GM18508 (cell line): ENCODE measurements at regions not wholly inside any gene's neighbourhood (a gene's known extent, or its start where the extent isn't known, plus 50 kb on each side); places are given as distances from the start of the nearest gene placed in this dataset.

ENCODE experiments used
- ATAC-seq: cut with Tn5 transposase; IDR thresholded peaks from one replicate; pipeline ENCODE4 v1.9.1; 2021; ENCODE audit warnings: moderate number of reproducible peaks; ENCODE audit not compliant: insufficient read depth, unreplicated experiment

DNA sequence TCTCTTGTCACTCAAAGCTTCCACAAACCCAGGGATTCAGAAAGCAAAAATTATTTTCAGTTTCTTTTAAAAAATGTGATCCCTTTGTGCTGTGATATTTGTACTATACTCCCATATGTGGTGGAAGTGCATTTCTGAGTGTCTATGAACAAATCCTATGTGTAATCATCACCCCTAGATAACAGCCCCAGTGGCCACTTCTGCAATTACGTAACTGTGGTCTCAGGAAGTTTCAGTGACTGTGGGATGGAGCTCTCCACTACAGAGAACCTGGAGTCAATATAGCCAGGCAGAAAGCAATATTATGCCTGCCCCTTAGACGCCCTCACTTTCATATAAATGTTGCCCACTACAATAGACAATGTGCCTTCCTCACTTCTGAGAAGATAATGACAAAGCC, 1101.7 kb upstream of the GHITM start:
- ATAC-seq, result no peak

DNA sequence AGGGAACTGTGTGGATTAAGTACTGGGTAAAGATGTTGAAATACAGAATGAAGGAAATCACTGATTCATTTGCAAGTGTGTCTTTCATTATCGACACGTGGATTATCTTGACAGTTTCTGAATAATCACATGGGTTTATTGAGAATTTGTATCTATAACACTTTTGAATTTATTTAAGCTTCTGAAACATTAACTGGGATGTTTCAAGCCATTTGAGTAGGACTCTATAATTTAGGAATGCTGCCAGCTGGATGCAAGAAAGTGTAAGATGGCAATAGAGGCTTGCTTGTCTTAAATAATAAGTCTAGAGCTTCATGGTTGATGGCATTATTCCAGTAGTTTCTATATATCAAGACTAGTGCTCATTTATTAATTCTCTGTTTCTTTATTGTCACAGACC, 1100.7 kb upstream of the GHITM start:
- ATAC-seq, result no peak

DNA sequence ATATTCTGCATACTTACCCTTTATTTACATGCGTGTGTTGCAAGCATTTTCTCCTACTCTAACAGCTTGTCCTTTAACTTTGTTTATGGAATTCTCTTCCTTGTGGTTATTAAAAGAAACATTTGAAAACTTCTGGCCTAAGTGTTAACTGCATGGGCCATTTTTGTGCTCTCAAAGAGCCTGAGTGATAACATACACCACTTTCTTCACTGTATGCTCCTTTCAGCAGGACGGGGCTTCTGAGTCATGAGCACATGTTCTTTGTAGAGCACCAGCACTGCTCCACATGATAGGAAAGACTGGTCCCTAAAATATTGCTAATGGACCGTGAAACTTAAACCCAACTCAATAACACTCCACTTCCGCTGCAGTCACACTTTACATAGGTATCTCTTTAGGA, 1093.6 kb upstream of the GHITM start:
- no peak for ATAC-seq

DNA sequence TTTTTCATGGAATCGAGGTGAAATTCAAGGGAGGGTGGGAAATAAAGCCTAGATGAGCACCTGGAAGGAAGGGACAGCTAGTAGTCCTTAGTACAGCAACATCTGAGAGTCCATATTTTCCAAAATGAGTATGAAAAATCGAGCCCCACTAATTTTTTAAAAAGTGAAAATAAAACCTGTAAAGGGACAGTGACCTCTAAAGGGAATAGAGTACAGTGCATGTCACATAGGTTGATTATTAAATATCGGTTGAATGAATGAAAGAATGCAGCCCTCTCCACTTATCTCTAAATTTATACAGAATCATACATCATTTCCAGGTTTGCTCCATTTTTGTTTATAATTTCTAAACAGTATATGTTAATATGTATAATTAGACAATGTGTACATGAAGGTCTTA, 1088.5 kb upstream of the GHITM start:
- no peak for ATAC-seq

DNA sequence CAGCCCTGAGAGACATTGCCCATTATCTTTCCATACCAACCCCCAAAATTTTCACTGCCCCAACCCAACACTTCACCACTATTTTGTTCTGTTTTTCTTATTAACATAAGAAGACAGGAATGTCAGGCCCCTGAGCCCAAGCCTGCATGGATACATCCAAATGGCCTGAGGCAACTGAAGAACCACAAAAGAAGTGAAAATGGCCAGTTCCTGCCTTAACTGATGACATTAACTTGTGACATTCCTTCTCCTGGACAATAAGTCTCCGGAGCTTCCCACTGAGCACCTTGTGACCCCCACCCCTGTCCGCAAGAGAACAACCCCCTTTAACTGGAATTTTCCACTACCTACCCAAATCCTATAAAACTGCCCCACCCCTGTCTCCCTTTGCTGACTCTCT, 1076.4 kb upstream of the GHITM start:
- ATAC-seq, result no peak

DNA sequence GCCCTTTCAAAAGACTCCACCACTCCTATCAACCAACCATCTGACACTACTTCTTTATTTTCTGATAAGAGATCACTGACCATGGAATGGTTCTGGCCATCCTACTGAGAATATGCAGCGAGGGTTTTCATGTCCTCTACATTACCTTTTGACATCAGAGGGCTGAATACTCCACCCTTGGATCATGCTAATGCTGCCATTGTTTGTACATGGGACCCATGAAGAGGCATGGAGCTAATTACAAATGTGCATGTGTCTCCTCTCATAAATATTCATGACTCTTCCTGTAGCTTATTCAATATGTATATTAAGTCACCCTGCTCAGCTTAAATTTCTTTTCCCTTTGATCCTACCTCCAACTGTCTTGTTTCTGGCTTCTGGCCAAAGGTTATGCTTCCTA, 1065.8 kb upstream of the GHITM start:
- no peak for ATAC-seq

DNA sequence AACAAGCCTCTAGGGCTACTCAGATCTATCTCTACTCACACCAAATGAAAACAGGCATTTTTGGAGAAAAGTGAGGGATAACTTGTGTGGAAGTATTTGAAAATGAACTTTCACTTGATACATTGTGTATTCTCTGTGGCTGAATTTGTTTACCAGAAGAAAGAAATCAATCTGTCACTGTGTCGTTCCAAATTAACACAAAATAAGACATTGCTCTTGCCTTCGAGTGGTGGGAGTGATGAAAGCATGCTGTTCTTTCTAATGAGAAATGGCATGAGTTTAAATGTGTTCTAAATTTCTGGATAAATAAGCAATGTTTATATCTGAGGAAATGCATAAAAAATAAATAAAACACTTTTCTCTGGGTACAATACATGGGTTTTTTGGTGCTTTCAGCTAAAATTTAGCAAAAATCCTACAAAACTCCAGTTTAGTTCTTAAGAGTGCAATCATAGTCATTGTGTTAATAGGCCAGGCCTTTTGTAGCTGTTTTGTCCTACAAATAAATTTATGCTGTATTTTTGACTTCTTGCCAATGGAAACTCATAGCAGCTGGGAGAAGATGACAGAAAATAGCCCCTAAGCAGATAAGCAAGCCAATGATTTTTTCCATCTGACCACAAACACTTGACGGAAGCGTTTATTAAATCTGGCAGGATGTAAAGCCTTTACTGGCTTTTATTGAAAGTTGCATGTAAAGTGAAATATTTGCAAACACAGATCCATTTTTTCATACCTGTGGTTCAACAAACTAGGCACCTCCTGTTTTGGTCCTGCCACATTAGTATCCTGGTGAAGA, 1064.1 kb upstream of the GHITM start:
- no peak for ATAC-seq

DNA sequence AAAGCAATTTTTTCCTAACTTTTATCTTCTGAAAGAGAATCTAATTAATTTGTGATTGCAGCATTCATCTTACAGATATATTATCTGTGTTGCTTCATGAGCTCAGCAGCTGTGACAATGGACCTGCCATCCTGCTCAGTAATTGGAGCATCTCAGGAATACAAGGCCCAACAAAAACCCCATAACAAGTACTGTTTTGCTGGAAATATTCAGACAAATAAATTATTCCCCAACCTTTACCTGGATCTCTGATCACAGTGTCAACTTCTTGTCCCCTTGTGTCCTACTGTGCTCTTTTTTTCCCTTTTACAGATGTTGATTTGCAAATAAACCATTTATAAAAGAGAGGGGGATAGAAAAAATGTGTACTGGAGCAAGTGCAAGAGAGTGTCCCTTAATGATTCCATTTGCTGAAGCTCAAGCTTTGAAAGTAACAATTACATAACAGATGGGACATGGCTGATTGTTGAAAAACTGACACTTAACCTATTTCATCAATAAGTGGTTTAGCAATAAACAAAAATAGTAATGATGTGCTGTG, 1063.4 kb upstream of the GHITM start:
- ATAC-seq, result no peak

DNA sequence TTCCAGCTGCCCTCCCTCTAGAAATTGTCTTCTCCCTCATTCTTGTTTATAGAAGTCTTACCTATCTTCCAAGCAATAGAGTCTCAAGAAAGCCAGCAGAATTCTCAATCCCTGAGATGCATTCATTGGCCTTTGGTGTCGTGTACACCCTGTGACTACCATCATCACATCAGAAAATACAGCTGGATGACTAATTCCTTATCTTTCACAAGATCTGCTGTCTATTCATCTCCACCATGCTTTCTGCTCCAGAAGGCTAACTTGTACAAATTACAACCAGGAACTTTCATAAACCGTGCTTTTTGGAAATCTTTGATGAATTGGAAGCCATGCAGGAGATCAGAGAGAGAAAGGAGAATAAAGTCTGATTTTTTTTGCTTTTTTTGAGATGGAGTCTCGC, 1062.9 kb upstream of the GHITM start:
- no peak for ATAC-seq

DNA sequence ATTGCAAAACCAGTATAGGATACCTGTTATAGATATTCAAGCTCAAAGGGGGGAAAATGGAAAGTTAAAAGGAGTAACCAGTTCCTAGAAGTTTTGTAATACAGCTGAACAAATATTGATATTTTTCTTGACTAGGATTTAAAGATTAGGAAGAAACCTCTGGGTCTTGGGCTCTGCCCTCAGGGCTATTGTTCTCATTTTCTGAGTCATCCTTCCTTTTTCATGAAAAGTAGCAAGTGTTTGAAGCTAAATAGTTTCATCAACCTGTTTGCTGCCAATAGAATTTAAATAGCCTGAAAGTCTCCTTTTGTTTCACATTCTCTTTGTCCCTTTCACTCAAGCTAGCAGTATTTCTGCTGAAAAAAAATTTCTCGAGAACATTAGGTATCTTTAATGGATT, 1061.1 kb upstream of the GHITM start:
- no peak for ATAC-seq

DNA sequence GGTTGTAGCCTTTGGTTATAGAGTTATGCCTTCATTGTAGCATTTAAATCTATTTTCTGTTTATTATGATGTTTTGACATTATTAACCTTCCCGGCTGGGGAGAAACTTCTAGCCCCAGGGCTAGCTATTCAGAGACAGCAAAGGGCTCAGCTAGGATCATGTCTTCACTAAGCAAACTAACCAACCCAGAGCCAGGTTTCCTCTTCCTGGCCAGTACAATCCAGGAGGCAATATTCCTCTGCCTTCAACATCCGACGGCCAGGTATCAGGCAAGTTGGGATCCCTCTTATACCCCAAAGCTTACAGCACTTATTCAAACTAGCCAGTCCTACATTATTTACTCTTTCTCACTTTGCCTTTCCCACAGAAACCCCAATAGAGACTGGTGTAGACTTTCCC, 1060.7 kb upstream of the GHITM start:
- no peak for ATAC-seq

DNA sequence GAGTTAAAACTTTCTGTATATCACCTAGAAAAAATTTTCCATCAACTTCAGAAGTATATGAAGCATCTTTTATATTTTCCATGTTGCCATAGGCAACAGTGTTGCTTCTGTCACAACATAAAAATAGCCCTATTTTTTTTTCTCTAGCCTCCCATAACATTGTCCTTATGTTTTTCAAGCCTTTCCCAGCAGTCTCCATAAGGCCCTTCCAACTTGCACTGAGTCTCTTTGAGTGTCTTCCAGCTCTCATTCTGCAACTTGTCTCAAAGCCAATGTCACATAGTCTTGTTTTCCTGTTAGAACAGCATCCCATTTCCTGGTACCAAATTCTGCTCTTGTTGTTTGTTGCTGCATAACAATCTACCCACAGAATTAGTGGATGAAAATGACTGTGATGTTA, 1055.5 kb upstream of the GHITM start:
- ATAC-seq, result no peak

DNA sequence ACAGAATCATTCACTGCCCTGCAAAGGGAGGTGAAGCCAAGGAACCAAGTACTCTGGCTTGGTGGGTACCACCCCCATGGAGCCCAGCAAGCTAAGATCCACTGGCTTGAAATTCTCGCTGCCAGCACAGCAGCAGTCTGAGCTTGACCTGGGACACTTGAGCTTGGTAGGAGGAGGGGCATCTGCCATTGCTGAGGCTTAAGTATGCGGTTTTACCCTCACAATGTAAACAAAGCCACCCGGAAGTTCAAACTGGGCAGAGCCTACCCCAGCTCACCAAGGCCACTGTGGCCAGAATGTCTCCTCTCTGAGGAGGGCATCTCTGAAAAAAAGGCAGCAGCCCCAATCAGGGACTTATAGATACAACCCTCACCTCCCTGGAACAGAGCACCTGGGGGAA, 1050.0 kb upstream of the GHITM start:
- ATAC-seq, result no peak

DNA sequence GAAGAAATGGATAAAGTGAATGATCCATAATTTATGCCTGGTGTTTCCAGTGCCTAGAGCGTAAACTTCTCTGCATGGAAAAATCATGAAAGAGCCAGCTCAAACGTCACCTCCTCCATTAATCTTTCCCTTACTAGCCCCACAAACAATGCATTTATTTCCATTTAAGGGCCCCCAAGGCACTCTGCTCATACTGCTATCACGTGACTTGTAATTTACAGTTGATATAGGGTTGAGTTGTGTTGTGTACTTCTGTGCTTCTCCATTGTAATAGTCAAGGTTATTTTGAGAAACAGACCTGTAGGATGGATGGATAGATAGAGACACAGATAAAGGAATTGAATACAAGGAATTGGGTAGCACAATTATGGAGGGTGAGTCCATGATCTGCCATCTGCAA, 1034.7 kb upstream of the GHITM start:
- no peak for ATAC-seq

DNA sequence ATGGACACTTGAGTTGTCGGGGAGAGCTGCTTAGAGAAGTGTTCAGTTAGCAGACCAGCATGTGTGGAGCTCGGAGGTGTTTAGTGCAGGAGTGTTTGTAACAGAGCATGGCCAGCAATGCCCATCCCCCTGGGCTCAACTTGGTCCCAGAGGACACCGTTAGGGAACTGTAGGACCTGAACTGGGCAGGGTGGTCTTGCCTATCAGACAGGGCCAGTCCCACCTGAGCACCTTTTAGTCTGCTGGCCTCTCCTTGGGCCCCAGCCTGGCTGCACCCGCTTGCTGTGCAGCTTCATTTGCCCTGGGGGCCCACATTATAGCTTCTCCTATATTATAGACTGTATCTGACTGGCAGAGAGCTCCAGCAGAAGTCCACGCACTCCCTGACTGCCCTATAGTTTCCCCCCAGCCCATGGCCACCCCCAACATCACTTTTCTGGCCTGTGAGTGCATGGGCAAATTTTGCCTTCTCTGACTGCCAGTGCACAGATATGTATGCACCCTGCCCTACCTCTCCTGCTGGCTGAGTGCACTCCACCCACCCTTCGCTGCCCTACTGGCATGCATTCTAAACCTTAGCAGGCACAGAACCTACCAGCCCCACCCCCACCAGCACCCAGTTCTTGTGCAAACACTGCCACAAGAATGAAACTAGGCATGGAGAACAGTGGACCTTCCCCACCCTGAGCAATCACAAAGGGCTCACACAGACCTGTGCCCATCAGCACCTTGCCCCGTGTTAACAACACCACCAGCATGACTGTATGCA, 1030.6 kb upstream of the GHITM start:
- ATAC-seq, result no peak

DNA sequence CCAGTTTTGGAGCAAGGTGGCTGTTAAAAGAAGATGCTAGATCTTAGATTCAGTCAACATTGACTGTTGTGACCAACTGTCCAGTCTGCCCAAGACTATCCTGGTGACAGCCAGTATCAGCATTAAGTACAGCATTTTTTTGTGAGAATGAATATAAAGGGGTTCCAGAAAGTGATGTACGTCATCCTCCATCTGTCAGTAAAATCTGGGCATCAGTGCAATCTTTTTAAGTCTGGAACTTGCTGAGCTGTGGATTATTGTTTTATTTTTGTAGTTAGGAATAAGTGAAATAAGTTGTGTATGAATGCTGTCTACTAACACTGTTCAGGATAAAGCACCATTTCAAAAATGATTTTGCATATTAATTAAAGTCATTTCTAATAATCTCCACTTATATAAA, 1020.0 kb upstream of the GHITM start:
- ATAC-seq, result no peak

DNA sequence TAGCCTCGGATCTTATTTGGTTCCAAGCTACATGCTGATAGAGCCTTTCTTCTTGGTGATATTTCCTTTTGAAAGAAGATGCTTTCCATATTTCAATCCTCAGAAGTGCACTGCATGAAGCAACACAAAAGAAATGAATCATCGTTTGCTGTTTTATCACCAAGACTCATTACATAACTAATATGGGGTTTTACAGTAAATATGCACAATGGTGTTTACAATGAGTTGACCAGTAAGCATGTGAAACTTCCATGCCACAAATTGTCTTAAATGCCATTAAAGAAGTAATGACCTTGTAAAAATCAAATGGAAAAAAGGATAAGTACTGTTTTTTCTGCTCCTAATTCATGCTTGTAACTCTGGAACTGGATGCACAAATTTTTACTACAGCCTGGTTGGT, 1017.0 kb upstream of the GHITM start:
- no peak for ATAC-seq

DNA sequence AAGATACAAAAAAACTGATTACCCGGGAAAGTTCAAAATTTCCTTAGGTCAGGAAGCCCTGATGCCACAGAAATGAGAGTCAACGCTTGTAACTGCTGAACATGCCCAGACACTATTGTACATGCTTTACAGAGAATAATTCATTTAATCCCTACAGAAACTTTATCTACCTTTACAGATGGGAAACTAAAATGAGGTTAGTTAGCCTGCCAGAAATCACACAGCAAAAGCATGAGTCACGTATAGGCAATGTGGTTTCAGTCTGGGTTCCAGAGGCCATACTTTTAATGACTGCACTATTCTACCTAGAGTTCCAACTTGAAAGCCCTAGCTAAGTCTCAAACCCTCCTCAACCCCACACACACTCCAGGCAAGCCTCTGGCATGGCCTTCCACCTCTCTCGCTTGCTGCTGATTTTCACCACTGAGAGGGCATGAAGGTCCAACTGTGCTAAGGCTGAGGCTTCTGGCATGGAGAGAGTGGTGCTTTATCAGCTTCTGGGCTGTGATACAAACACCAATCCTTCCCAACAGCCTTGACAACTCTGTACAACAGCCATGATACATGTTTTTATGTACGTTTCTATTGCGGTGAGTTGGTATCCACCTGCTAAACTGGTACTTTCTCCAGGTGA, 1011.2 kb upstream of the GHITM start:
- no peak for ATAC-seq

DNA sequence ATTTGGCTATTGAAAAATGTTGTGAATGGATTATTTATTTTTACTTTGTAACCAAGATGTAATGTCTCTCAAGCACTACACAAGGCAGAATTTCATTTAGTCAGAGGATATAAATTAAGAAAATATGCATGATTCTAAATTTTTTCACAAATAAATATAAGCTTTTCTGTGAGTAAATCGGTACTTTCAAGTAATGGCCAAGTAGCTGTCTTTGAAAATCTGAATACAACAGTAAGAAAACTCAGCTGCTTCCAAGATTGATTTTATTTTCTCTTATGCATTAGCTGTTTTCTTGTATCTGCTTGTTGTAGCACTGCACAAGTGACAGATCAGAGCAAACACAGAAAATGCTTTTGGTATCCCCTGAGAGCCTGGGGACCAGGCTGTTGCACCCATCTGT, 998.5 kb upstream of the GHITM start:
- ATAC-seq, result no peak

DNA sequence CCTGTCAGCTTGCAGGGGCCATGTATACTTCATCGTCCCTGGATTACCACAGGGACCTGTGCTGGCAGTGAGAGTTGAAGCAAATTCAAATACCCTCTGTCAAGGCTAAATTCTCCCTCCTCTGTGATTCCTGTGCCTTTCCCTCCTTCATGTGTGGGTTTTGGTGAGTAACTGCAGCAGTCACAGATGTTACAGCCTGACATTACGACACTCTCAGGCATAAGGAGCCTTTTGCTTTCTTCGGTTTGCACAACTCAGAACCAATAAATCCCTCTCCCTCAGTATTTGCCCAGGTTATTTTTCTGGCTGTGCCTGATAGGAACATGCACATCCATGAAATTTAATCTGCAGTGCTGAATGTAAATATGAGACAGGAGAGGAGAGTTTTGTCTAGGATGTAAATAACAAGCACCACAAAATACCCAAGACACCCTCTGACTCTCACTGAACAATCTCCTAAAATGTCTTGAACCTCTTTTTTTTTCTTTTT, 997.2 kb upstream of the GHITM start:
- no peak for ATAC-seq

DNA sequence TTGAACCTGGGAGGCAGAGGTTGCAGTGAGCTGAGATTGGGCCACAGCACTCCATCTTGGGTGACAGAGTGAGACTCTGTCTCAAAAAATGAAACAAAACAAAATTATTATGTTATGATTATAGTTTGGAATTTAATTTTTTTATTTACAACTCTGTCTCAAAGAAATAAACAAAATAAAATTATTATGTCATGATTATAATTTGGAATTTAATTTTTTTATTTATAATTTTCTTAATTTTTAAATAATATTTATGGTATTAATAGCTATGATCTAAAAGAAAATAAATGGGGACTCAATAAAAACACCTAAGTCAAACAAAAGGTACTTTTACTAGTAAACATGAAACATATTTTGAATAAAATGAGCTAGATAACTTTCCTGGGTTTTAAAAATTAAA, 994.8 kb upstream of the GHITM start:
- ATAC-seq, result no peak
